ENCODE measurements at regions not wholly inside any gene's neighbourhood (a gene's known extent, or its start where the extent isn't known, plus 50 kb on each side); places are given as distances from the start of the nearest gene placed in this dataset.

DNA sequence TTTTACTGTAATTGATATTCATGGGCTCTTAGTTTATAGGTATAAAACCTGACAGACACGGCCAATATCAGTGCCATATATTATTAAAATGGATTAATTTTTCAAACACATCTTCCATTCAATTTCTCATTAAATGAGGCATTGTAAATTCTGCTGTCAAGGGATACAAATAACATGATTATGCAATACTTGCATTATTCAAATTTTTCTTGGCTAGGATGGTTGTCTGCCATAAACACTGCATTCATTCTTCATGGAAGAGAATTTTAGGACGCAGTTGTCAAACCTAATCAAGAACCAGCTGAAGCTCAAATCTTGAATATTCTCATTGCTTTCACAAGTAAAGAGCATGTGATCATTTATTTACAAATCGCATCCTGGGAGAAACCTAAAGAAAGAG is 255.6 kb downstream of the RDH14 start:
- TF ChIP-seq, protein P1, sequence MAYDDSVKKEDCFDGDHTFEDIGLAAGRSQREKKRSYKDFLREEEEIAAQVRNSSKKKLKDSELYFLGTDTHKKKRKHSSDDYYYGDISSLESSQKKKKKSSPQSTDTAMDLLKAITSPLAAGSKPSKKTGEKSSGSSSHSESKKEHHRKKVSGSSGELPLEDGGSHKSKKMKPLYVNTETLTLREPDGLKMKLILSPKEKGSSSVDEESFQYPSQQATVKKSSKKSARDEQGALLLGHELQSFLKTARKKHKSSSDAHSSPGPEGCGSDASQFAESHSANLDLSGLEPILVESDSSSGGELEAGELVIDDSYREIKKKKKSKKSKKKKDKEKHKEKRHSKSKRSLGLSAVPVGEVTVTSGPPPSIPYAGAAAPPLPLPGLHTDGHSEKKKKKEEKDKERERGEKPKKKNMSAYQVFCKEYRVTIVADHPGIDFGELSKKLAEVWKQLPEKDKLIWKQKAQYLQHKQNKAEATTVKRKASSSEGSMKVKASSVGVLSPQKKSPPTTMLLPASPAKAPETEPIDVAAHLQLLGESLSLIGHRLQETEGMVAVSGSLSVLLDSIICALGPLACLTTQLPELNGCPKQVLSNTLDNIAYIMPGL (CRISPR knock-in tag; IDR thresholded peaks at IDR 0.05; ENCODE audit: borderline replicate concordance), result no peak
- TF ChIP-seq CEBPB (IDR thresholded peaks at IDR 0.05) (peak in 1 of 2 experiments; percentile 45; a peak in 1 of 4 replicates), RAD21 (conservative IDR thresholded peaks at IDR 0.05 in 1 of 2, IDR thresholded peaks at IDR 0.05 in 1 of 2) (no peak), MAFK (IDR thresholded peaks at IDR 0.05; ENCODE audit: partially characterized antibody) (no peak), SREBF2 (IDR thresholded peaks at IDR 0.05) (no peak), RARB (CRISPR knock-in tag; IDR thresholded peaks at IDR 0.05) (no peak), POLR2A (IDR thresholded peaks at IDR 0.05; ENCODE audit: low read length) (no peak), EP300 (IDR thresholded peaks at IDR 0.05) (no peak)
- TF ChIP-seq, protein P2, sequence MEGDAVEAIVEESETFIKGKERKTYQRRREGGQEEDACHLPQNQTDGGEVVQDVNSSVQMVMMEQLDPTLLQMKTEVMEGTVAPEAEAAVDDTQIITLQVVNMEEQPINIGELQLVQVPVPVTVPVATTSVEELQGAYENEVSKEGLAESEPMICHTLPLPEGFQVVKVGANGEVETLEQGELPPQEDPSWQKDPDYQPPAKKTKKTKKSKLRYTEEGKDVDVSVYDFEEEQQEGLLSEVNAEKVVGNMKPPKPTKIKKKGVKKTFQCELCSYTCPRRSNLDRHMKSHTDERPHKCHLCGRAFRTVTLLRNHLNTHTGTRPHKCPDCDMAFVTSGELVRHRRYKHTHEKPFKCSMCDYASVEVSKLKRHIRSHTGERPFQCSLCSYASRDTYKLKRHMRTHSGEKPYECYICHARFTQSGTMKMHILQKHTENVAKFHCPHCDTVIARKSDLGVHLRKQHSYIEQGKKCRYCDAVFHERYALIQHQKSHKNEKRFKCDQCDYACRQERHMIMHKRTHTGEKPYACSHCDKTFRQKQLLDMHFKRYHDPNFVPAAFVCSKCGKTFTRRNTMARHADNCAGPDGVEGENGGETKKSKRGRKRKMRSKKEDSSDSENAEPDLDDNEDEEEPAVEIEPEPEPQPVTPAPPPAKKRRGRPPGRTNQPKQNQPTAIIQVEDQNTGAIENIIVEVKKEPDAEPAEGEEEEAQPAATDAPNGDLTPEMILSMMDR (IDR thresholded peaks at IDR 0.05), result no peak
- TF ChIP-seq, protein P3, sequence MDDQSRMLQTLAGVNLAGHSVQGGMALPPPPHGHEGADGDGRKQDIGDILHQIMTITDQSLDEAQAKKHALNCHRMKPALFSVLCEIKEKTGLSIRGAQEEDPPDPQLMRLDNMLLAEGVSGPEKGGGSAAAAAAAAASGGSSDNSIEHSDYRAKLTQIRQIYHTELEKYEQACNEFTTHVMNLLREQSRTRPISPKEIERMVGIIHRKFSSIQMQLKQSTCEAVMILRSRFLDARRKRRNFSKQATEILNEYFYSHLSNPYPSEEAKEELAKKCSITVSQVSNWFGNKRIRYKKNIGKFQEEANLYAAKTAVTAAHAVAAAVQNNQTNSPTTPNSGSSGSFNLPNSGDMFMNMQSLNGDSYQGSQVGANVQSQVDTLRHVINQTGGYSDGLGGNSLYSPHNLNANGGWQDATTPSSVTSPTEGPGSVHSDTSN (IDR thresholded peaks at IDR 0.05), result no peak
- TF ChIP-seq, protein P4, sequence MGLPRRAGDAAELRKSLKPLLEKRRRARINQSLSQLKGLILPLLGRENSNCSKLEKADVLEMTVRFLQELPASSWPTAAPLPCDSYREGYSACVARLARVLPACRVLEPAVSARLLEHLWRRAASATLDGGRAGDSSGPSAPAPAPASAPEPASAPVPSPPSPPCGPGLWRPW (IDR thresholded peaks at IDR 0.05), result no peak
